ENCODE measurements at regions not wholly inside any gene's neighbourhood (a gene's known extent, or its start where the extent isn't known, plus 50 kb on each side); places are given as distances from the start of the nearest gene placed in this dataset.

DNA sequence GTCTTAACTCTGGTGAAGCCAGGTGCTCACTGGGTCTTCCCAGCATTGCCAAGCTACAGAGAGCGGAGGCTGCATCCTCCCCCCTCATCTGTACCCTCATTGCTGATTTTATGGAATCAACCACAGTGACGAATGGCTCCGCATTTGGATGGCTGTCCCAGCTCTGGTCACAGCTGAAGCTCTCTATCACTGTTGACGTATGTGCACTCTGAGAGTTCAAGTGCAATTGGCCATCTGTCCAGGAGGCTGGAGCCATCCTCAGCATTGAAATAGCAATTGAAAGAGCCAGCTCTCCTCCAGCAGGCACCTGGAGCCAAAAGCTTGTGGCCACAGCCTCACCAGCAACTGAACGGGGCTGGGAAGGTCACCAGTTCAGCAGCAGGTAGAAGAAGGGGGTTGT, 494.1 kb downstream of the TMEM114 start (continued):
- no peak for TF ChIP-seq REST (IDR thresholded peaks at IDR 0.05; ENCODE audit: unreplicated experiment)
- TF ChIP-seq EZH2phosphoT487 (IDR thresholded peaks at IDR 0.05; ENCODE audit: unreplicated experiment): no peak
- no peak for TF ChIP-seq NANOG (IDR thresholded peaks at IDR 0.05; ENCODE audit: borderline replicate concordance)

DNA sequence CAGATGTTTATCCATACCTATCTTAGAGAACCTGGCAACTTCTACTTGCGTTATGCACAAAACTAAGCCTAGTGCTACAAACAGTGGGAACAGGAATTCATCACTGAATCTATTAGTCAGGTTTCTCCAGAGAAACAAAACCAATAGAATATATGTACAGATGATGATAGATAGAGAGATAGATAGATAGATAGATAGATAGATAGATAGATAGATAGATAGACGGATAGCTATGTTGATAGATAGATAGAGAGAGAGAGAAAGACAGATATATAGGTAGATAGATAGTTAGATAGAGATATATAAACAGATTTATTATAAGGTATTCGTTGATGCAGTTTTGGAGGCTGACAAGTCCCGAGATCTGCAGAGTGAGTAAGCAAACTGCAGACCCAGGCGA, 495.6 kb downstream of the TMEM114 start:
- H3K4me3 Mint-ChIP-seq: no peak overlapping the region
- Histone ChIP-seq H3K9me2 (ENCODE audit: insufficient read depth) (no peaks in the 10 kb centered on the region), H3F3A (replicated peaks; ENCODE audit: low read depth) (no peaks in the 10 kb centered on the region), H3K79me2 (replicated peaks; ENCODE audit: insufficient read depth) (no peaks in the 10 kb centered on the region), H3K36me3 (ENCODE audit: insufficient read depth) (no peaks in the 10 kb centered on the region; the same call in 1 of the 2 replicates), H2AFZ (no peak overlapping the region), H3K4me2 (no peak overlapping the region), H3K4me1 (ENCODE audit: insufficient read depth) (no peaks in the 10 kb centered on the region), H3K27me3 (ENCODE audit: insufficient read depth) (no peaks in the 10 kb centered on the region), H3K27ac (ENCODE audit: low read depth) (no peak overlapping the region), H3K4me3 (no peak overlapping the region), H4K20me1 (replicated peaks; ENCODE audit: insufficient read depth) (no peaks in the 10 kb centered on the region)
- TF ChIP-seq ZNF462 (CRISPR knock-in tag; IDR thresholded peaks at IDR 0.05) (no peak), REST (IDR thresholded peaks at IDR 0.05; ENCODE audit: unreplicated experiment) (no peak), POLR2AphosphoS5 (IDR thresholded peaks at IDR 0.05; ENCODE audit: low read depth) (no peak), NANOG (IDR thresholded peaks at IDR 0.05; ENCODE audit: borderline replicate concordance) (no peak)
- no peak for ATAC-seq
- no peaks in the 10 kb centered on the region; the same call in 2 of the 3 replicates for H3K4me1 Mint-ChIP-seq
- H3K27me3 Mint-ChIP-seq (ENCODE audit: insufficient read depth, low read depth, poor library complexity): peaks cover 3% of the 10 kb centered on the region
- no peak overlapping the region for H3K27ac Mint-ChIP-seq
- peaks cover 17% of the 10 kb centered on the region for H3K9me3 Mint-ChIP-seq
- H3K36me3 Mint-ChIP-seq (ENCODE audit: low read depth): no peaks in the 10 kb centered on the region
- no peak for DNase-seq (ENCODE audit: low spot score)

Data from GM23338 (cell line).